NCI-H146 (cell line): ENCODE measurements at regions not wholly inside any gene's neighbourhood (a gene's known extent, or its start where the extent isn't known, plus 50 kb on each side); places are given as distances from the start of the nearest gene placed in this dataset.
"Not testable (repeated sequence)": the region's sequence is repeated elsewhere in the genome, so short reads cannot be mapped to it uniquely, and the experiment has no call there.

Experiments
- DNase-seq: peaks from one replicate; lab custom pipeline; 2025; lab: John Stamatoyannopoulos, UW

GRCh38 chr4:79850626-79851025 lies 222.4 kb downstream of the ANTXR2 start:
- DNase-seq = no peak

GRCh38 chr4:79848329-79848728 lies 224.7 kb downstream of the ANTXR2 start:
- no peak for DNase-seq

- no peak for DNase-seq
Observed at GRCh38 chr4:79847411-79847810, 225.6 kb downstream of the ANTXR2 start.

- no peak for DNase-seq
Observed at GRCh38 chr4:79842162-79842561, 230.9 kb downstream of the ANTXR2 start.

- no peak for DNase-seq
Observed at GRCh38 chr4:79833857-79834256, 239.2 kb downstream of the ANTXR2 start.

- DNase-seq = no peak
Observed at GRCh38 chr4:79831701-79832514, 241.1 kb downstream of the ANTXR2 start.

GRCh38 chr4:79831119-79831528 lies 241.9 kb downstream of the ANTXR2 start:
- peak; percentile 35 for DNase-seq

- DNase-seq = no peak
Observed at GRCh38 chr4:79827283-79827682, 245.7 kb downstream of the ANTXR2 start.

- no peak for DNase-seq
Observed at GRCh38 chr4:79823148-79823763, 249.8 kb downstream of the ANTXR2 start.

GRCh38 chr4:79820427-79820826 lies 252.6 kb downstream of the ANTXR2 start:
- no peak for DNase-seq

GRCh38 chr4:79807933-79808332 lies 265.1 kb downstream of the ANTXR2 start:
- DNase-seq = not testable (repeated sequence)

GRCh38 chr4:79798047-79798446 lies 275.0 kb downstream of the ANTXR2 start:
- no peak for DNase-seq

GRCh38 chr4:79796948-79797347 lies 276.1 kb downstream of the ANTXR2 start:
- no peak for DNase-seq

GRCh38 chr4:79788884-79789283 lies 284.1 kb downstream of the ANTXR2 start:
- no peak for DNase-seq

GRCh38 chr4:79780129-79780528 lies 292.9 kb downstream of the ANTXR2 start:
- no peak for DNase-seq

GRCh38 chr4:79772510-79772909 lies 300.5 kb downstream of the ANTXR2 start:
- DNase-seq = no peak

- no peak for DNase-seq
Observed at GRCh38 chr4:79764120-79764519, 308.9 kb downstream of the ANTXR2 start.

GRCh38 chr4:79763486-79764075 lies 309.4 kb downstream of the ANTXR2 start:
- no peak for DNase-seq

GRCh38 chr4:79759793-79760192 lies 313.2 kb downstream of the ANTXR2 start:
- no peak for DNase-seq

- no peak for DNase-seq
Observed at GRCh38 chr4:79757600-79757999, 315.4 kb downstream of the ANTXR2 start.

- DNase-seq = peak; percentile 28
Observed at GRCh38 chr4:79756140-79756895, 316.7 kb downstream of the ANTXR2 start.

GRCh38 chr4:79748835-79749234 lies 324.2 kb downstream of the ANTXR2 start:
- DNase-seq = no peak
